GM18511 (cell line): ENCODE measurements at regions not wholly inside any gene's neighbourhood (a gene's known extent, or its start where the extent isn't known, plus 50 kb on each side); places are given as distances from the start of the nearest gene placed in this dataset.
A peak's percentile ranks its signal among the peaks of the same experiment; 100 is the strongest.

ENCODE experiments used
- ATAC-seq: cut with Tn5 transposase; IDR thresholded peaks from one replicate; pipeline ENCODE4 v1.9.1; 2021; ENCODE audit warnings: mild to moderate bottlenecking, moderate library complexity; ENCODE audit not compliant: unreplicated experiment

DNA sequence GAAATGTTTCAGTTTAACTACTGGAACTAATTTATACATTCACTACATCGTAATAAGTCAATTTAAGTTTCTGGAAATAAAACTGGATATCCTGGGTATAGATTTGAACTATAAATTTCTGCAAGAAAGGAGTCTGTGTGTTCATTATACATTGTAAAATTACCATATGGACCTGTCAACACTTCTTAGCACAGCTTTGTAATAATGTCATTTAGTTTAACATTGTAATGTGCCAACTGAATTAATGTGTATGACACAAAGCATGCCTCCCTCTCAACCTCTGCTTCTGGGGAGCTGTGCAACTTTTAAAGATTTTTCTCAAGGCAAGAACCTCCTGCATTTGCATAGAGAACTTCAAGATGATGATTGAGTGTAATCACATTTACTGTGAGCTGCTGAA is 213.7 kb upstream of the GALNT5 start:
- no peak for ATAC-seq

DNA sequence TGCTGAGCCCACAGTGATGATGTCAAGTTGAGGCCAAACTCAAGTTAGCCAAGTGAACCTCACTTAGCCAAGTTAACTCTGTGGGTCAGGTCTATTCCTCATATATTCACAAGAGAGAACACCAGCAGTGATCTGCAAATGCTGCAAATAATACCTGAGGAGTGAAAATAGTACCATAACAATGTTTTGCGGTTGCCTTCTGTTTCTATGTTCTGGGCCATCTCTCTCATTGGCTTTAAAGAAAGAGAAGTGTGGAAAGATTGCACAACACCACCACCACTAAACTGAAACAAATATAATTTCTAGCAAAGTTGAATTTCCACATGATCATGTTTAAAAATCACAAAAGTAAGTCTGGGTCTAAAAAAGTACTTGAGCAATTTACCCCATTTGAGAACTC is 211.1 kb upstream of the GALNT5 start:
- no peak for ATAC-seq

DNA sequence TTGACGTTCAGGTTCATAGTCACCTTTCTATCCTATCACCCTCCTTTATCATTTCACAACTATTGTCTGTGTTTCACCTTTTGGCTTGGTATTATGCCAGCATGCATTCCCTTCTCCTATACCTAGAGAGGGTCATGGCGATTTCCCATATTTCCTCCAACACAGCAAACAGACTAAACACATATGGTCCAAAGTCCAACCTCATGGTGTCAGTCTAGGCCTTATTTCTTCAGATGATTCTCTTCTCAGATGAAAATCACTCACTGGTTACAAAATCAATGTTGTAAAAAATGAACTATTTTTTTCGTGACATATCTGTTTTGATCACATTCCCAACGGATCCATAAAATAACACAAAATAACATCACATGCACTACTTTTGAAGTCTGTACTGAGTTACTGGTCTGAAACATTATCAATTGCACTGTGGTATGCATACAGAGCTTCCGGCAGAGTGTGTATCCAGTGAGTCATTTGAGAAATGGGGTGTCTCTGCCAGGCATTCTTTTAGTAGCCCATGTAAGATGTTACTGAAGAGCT is 204.8 kb upstream of the GALNT5 start:
- no peak for ATAC-seq

DNA sequence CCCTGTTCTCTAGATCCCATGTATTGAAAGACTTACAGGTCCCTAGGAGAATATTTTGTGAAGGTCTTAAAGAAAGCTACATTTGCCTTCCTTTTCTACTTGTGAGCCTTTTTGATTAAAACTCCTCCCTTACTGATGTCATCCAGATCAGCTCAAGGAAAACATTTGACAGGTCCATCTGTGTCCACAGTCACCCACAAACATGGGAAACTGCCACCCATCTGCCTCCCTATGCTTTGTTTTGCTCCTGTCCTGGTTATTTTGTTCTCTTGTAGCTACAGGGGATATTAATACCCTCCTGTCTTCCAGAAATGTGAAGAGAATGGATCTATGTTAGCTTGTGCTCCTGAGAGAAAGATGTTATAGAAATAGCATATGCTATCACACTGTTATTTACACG is 203.6 kb upstream of the GALNT5 start:
- ATAC-seq, result no peak

DNA sequence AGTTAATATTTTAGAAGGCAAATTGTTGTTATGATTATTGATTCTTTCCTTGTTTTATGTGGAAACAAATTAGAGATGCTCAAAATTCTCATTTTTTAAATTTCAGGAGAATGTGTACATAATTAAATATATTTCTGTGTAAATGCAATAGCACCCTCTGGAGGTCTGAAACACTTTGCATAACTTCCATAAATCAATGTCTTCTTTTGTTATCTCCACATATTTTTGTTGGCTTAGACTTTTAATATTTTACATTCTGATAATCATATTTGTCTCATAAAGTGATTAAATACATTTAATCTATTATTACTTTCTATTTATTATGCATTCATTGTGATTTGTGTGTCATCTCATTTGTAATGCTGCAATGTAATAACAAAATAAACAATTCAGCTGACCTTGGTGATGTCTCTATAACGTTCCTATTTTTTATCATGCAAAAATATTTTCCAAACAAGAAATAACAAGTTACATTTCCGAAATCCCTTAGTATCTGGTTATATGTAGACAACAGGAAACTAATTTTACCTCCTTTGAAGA is 201.8 kb upstream of the GALNT5 start:
- ATAC-seq, result no peak

DNA sequence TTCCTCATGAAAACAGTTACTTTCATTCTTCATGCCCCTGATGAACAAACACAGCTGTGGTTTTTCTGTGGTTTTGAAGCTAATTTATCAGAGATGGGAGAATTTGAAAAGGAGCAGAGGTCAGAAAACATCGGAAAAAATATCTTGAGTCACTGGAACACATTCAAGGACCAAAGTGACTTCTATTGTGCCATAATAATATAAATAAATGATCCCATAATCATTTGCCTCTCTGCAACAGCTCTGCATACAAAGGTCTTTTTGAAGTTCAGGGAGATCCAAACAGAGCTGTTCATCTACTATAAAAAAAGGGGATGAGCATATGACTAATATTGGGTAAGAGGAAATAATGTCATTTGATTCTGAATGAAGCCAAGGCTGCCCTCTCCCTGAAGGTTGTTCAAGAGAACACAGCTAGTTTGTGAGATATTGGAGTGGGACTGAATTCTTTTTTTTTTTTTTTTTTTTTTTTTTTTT is 201.3 kb upstream of the GALNT5 start:
- ATAC-seq, result no peak

DNA sequence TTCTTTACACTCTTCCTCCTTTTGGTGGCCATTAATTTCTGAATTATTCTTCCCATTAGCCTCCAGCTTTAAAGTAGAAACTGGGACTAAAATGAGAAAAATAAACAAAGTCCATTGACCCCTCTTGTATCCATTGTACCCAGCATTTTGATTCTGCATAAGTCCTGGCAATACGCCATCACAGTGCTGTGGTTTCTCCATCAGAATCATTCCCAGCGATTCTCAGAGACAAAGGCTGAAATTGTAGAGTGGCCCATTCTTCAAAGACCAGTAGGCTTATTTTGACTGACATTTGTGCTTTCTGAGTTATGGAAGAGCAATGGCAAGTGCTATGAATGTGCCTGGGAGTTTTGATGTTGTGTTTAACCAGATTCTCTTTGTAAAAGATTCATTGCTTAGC is 199.3 kb upstream of the GALNT5 start:
- ATAC-seq, result no peak

DNA sequence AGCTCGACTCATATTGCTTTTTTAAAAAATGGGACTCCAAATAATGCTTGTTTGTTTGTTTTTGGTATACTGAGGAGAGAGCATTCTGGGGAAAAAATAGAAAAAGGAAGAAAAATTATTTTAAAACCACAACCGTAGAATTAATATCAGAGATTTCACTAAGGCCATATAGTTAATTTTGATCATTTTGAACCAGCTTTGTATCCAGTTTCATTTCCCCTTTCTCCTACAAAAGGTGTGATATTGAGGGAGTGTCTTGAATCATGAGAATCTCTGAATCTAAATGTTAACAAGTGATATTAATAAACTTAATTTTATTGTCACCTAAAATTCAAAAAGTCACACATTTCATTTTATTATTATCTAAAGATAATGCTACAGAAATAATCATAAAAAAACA is 198.5 kb upstream of the GALNT5 start:
- ATAC-seq, result peak; percentile 48

DNA sequence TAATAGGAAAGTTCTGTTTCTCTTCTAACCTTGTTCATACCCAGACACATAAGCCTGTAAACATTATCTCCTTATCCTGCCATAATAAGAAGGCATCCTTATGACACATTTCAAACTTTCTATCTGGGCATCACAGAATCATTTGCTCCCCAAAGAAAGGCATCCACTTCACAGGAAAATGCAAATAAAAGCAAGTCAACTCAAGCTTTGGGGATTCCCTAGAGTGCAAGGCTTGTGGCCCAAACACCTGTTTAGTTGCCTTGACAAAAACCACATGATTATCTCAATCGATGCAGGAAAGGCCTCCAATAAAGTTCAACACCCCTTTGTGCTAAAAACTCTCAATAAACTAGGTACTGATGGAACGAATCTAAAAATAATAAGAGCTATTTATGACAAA is 195.7 kb upstream of the GALNT5 start:
- peak; percentile 93 for ATAC-seq

DNA sequence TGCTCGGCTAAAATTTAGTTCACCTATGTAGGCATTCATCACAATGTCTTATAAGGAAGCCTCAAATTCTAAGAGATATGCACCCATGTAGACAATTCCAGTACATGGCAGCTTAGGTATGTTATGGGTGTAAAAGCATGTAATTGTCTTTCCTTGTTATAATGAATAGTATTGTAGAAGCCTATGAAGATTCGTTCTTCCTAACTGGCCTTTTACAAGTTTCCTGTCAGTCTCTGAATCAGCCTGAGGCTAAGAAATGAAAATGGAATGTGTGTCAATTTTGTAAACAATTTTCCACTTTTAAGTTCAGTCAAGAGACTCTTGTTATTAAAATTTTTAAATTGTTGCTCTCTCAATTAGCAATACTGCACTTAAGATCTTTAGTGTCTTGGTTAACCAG is 189.9 kb upstream of the GALNT5 start:
- no peak for ATAC-seq

DNA sequence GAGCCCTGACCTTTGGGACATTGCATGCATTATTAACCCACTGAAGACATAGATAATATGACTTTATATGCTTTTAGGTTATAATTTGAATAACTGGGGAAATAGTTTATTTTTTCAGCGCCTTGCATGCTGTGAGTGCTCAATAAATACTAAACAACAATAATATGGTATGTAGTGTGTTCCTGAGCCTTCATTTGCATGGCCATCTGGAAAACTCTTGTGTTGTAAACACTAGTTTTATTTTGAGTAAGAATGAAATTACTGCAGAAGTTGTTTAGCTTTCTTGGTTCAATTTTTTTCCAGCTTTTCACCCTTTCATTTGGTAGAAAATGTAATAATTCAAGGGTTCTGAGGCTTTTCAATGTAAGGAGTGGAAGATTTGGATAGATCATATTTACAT is 189.3 kb upstream of the GALNT5 start:
- ATAC-seq, result no peak

DNA sequence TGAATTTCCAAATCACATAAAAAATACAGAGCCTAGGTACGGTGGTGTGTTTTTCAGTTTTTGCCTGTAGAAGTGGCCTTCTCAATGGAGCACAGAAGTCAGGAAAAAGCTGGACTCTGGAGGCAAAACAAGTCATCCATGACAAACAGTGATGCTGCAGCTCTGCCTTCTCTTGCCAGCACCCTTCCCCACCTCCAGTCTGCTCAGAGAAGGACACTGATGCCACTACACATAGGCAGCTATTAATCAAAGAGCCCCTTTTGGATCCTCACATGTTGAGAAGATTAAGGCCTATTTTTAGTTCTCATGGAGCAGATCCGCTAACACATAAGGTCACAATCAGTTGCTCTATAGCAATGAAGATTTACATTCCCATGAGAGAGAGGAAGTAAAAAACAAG is 181.6 kb upstream of the GALNT5 start:
- no peak for ATAC-seq

DNA sequence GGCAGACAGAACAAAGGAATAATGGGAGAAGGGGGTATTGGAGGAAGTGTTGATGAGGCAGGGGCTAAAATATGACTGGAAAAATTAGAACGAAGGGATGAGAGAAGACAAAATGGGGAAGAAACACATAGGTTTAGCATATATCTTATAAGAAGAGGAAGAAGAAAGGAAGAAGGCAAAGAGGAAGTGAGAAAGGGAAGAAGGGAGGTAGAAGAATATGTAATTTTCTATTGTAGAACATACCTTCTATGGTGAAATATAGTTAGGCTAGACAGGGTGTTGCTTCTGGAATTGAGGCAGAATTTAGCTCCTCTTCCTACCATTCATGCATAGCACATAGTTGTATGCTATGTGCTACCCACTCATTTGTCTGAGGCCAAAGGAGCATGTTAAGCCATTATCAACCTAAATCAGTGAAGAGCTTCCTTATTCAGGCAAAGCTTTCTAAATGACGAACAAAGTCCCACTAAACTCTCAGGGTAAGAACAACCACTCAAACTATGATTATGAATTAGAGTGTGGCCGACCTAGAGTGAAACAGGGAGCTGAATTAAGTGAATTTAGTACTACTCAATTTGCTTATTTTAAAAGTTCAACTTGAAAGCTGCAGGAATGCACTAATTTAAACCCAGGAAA is 180.9 kb upstream of the GALNT5 start:
- peak; percentile 71 for ATAC-seq

DNA sequence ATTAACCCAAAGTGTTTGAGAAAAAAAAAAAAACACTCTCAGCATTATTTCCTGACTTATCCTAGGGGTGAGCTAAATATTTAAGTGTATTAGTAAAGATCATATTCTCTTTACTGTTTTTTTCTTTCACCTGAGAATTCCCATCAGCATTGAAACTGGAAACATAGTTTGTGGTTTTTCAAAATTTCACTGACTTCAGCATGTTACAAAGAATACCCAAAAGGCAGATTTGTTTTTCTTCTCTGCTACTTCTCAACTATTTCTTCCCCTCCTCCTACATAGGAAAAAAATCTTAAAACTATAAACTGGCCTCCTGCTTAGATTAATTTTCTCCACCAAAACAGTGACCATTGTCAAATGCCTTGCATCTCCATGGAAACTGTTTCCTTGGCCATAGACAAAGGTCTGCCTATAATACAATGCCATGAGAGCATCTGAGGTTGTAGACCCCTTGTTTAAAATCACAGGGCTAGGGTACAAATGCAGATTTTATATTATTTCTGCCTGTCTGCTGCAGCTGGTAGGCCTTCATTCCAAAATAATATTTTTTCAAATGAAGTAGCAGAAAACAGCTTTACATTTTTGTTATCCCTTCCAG is 179.7 kb upstream of the GALNT5 start:
- ATAC-seq, result no peak

DNA sequence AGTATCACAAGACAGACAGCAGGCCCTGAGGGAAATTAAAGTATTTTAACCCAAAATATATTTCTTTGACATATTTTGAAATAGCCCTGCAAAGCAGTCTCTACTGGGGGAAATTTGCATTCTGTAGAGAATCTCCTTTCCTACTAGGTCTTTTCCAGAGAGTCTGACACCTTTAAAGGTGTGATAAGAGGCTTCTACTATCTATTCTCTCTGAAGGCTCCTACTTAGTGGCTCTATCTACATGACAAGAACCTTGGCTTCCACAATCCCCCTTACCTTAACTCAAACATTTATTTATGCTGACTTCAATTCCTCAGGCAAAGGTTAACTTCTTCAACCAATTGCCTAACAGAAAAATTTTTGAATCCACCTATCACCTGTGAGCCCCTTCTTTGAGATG is 174.6 kb upstream of the GALNT5 start:
- no peak for ATAC-seq

DNA sequence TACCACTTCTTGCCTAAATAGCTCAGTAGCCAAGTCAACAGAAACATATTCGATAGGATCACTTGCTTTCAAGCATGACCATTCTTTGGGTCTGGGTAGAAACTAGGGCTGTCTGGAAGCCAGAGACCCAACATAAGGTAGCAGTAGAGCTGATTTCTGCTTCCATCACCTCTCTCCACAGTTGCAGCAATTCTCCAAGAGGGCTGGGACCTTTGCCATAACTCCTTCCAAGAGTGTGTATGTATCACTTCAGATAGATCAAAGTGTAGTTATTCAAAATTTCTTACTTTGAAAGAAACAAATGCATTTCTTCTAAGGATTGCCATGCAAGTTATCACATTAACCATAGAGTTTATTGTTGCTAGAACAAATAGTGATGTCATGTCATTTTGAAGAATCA is 172.0 kb upstream of the GALNT5 start:
- ATAC-seq, result no peak

DNA sequence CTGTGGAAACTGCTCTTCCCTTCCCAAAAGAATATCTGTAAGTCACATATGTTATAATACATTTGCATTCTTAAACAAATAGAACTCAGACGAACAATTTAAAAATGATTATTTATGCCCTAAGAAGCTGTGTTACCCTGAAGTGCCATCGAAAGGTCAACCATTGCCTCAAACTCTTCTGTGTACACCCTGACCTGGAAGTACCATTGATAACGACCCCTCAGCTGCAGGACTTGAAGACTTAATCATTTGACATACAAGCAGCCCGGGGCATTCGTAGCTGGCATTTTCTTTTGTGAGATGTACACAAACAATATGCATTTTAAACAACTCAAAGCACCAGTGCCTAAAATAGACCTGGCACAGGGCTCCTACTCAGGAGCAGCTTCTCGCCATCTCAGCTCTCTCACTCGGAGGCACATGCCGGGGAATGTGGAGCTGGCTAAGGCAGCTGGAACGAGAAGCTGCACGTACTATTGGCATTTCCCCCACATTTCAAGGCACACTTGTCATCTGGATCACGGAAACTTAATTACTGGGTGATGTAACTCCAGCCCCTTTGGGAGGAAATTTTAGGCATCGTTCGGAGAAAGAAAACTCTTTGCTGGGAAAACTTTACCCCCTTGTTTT is 170.0 kb upstream of the GALNT5 start:
- ATAC-seq, result no peak

DNA sequence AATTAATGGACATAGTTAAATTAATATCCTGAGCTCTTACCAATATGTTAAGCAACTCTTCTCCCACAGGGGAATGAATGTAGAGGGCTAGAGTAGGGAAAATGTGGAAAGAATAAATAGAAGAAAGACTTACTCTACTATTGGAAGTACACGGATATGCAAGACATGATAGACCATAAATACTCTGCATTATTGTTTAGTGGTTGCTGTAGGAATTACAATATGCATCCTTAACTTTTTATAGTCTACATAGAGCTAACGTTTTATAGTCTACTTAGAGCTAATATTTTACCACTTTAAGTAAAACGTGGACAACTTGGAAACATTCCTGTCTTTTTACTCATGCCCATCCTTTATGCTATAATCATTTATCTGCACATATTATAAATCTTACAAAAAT is 163.8 kb upstream of the GALNT5 start:
- no peak for ATAC-seq

DNA sequence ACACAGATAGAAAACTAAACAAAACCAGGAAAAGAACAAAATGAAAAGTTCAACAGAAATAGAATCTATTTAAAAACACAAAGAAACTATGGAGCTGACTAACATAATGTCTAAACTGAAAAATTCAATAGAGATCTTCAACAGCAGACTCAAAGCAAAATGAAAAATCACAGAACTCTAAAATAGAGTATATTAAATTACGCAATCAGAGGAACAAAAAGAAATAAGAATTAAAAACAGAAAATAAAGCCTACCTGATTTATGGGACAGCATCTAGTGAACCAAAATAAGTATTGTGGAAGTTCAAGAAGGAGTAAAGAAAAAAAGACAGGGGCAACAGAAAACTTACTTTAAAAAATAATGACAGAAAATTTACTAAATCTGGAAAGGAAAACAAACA is 152.1 kb upstream of the GALNT5 start:
- no peak for ATAC-seq

DNA sequence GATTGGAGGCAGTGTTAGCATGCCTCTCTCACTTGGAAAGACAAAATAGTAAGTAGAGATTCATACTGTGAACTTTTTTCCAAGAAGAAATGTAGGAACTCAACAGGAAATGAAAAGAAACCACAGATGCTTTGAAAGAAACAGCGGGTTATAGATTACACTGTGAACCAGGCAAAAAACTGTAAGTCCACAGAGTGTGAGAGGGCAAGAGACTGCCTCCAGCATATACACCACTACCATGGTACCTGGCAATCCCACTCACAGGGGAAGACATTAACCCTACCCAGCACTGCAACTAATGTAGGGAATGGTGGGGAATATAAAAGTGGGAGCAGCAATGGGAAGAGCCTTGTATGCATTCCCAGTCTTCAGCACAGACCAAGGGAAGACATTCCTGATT is 150.6 kb upstream of the GALNT5 start:
- no peak for ATAC-seq

DNA sequence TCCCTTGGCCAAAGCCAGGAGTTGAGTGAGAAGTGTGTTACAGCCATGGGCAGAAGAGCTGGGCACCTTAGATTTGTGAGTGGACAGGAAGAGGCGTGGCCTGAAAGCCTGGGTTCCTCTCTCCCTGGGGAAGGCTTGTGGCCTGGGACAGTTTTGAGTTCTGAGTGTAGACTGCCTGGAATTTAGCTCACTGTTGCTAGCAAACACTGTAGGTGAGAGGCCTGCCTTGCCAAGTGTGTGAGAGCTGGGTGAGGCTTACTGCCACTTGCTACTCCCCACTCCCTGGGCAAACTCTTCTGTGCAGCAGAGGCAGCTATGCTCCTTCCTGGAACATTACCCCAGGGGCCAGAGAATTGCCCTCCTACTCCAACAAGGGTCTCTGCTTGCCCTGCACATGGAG is 150.0 kb upstream of the GALNT5 start:
- peak; percentile 50 for ATAC-seq

DNA sequence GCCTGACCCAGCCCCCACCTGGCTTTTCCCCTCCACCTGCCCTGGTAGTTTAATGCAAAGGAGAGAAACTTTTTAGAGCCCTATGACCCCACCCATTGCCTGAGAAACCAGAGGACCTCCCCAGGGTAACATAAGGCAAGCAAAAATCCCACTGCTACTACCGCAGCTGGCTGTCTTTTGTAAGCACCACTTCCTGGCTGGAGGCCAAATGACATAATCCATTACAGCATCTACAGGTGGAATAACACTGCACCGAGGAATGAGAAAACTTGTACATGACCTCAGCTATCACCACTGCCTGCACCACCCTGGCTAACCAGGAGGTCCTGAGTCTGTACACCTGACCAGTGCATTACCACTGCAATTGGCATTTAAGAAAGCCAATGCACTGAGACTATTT is 149.6 kb upstream of the GALNT5 start:
- ATAC-seq, result peak; percentile 50
